H9 (cell line): ENCODE measurements at regions not wholly inside any gene's neighbourhood (a gene's known extent, or its start where the extent isn't known, plus 50 kb on each side); places are given as distances from the start of the nearest gene placed in this dataset.

Experiments
- DNase-seq: peaks from one replicate; pipeline ENCODE4 v3.0.0-alpha.2; 2017
- H2AFZ ChIP-seq: one replicate; pipeline ENCODE4 v1.6.1; 2013; ENCODE audit warnings: mild to moderate bottlenecking, low read length, control low read depth, moderate library complexity
- H2AK5ac ChIP-seq: 2 replicates; pipeline ENCODE4 v1.6.1; 2013; ENCODE audit warnings: low read length, control low read depth, mixed read lengths; ENCODE audit not compliant: insufficient read length
- H2BK120ac ChIP-seq: one replicate; pipeline ENCODE4 v1.6.1; 2013; ENCODE audit warnings: low read depth, mild to moderate bottlenecking, low read length, control low read depth, inconsistent platforms; ENCODE audit not compliant: poor library complexity, severe bottlenecking
- H2BK12ac ChIP-seq: 2 replicates; pipeline ENCODE4 v1.6.1; 2013; ENCODE audit warnings: low read length, control low read depth, mixed read lengths, low read depth; ENCODE audit not compliant: insufficient read length
- H2BK15ac ChIP-seq: 2 replicates; pipeline ENCODE4 v1.6.1; 2013; ENCODE audit warnings: low read depth, low read length, control low read depth
- H2BK20ac ChIP-seq: one replicate; pipeline ENCODE4 v1.6.1; 2013; ENCODE audit warnings: low read depth, mild to moderate bottlenecking, low read length, control low read depth, inconsistent platforms; ENCODE audit not compliant: poor library complexity, severe bottlenecking
- H2BK5ac ChIP-seq: 2 replicates; pipeline ENCODE4 v1.6.1; 2013; ENCODE audit warnings: low read length, control low read depth, mixed read lengths; ENCODE audit not compliant: insufficient read length
- H3K14ac ChIP-seq: 2 replicates; pipeline ENCODE4 v1.6.1; 2013; ENCODE audit warnings: low read length, control low read depth; ENCODE audit not compliant: insufficient read depth
- H3K18ac ChIP-seq: 2 replicates; pipeline ENCODE4 v1.6.1; 2013; ENCODE audit warnings: low read depth, mild to moderate bottlenecking, mixed read lengths, low read length, control low read depth; ENCODE audit not compliant: insufficient read length
- H3K23ac ChIP-seq: 2 replicates; pipeline ENCODE4 v1.6.1; 2013; ENCODE audit warnings: low read length, control low read depth, mixed read lengths, low read depth; ENCODE audit not compliant: insufficient read length
- H3K23me2 ChIP-seq: 2 replicates; pipeline ENCODE4 v1.6.1; 2013; ENCODE audit warnings: low read depth, mild to moderate bottlenecking, mixed read lengths, low read length, control low read depth; ENCODE audit not compliant: insufficient read length, poor library complexity, severe bottlenecking
- H3K27ac ChIP-seq: 2 replicates; pipeline ENCODE4 v1.5.1; 2013; ENCODE audit warnings: low read length, control low read depth, mixed read lengths, low read depth; ENCODE audit not compliant: insufficient read length
- H3K27me3 ChIP-seq: 2 replicates; pipeline ENCODE4 v1.6.1; 2013; ENCODE audit warnings: low read length, control low read depth, inconsistent platforms; ENCODE audit not compliant: insufficient read depth
- H3K4ac ChIP-seq: 2 replicates; pipeline ENCODE4 v1.6.1; 2013; ENCODE audit warnings: low read depth, mild to moderate bottlenecking, control low read depth, inconsistent platforms, low read length, moderate library complexity
- H3K4me1 ChIP-seq: 2 replicates; pipeline ENCODE4 v1.6.1; 2013; ENCODE audit warnings: low read length, control low read depth, inconsistent platforms; ENCODE audit not compliant: insufficient read depth
- H3K4me2 ChIP-seq: 2 replicates; pipeline ENCODE4 v1.6.1; 2013; ENCODE audit warnings: low read length, control low read depth, mixed read lengths; ENCODE audit not compliant: insufficient read length, insufficient read depth
- H3K56ac ChIP-seq: 2 replicates; pipeline ENCODE4 v1.6.1; 2013; ENCODE audit warnings: low read depth, mild to moderate bottlenecking, mixed read lengths, low read length, control low read depth; ENCODE audit not compliant: insufficient read length
- H3K79me1 ChIP-seq: 2 replicates; pipeline ENCODE4 v1.6.1; 2013; ENCODE audit warnings: low read depth, mild to moderate bottlenecking, moderate library complexity, low read length, control low read depth, inconsistent platforms; ENCODE audit not compliant: insufficient read depth, poor library complexity, severe bottlenecking
- H3K79me2 ChIP-seq: 2 replicates; pipeline ENCODE4 v1.6.1; 2013; ENCODE audit warnings: low read length, control low read depth, inconsistent platforms; ENCODE audit not compliant: insufficient read depth
- H3K9ac ChIP-seq: 2 replicates; pipeline ENCODE4 v1.6.1; 2013; ENCODE audit warnings: low read length, control low read depth, mixed read lengths; ENCODE audit not compliant: insufficient read length; ENCODE audit errors: extremely low read depth
- H3K9me3 ChIP-seq: one replicate; pipeline ENCODE4 v1.6.1; 2013; ENCODE audit warnings: low read depth, low read length, inconsistent platforms; ENCODE audit not compliant: control insufficient read depth
- H3T11ph ChIP-seq: one replicate; pipeline ENCODE4 v1.6.1; 2013; ENCODE audit warnings: mild to moderate bottlenecking, low read length, control low read depth, inconsistent platforms
- H4K20me1 ChIP-seq: one replicate; pipeline ENCODE4 v1.6.1; 2013; ENCODE audit not compliant: control insufficient read depth, insufficient read length, insufficient read depth
- H4K5ac ChIP-seq: 2 replicates; pipeline ENCODE4 v1.6.1; 2013; ENCODE audit warnings: low read depth, mild to moderate bottlenecking, mixed read lengths, low read length, control low read depth; ENCODE audit not compliant: insufficient read length
- H4K8ac ChIP-seq: replicated peaks from 2 replicates; pipeline ENCODE4 v1.6.1; 2013; ENCODE audit warnings: low read length, control low read depth, mixed read lengths, low read depth; ENCODE audit not compliant: insufficient read length
- H4K91ac ChIP-seq: 2 replicates; pipeline ENCODE4 v1.6.1; 2013; ENCODE audit warnings: low read depth, mild to moderate bottlenecking, moderate library complexity, mixed read lengths, low read length, control low read depth; ENCODE audit not compliant: insufficient read length
- H3K27ac Mint-ChIP-seq, 3 experiments: 2 replicates in 2 of 3; 3 replicates in 1 of 3; pipeline ENCODE4 v1.8.0; 2020 to 2021; ENCODE audit warnings: mixed read lengths in 3 of 3, mild to moderate bottlenecking in 1 of 3, moderate library complexity in 1 of 3
- H3K27me3 Mint-ChIP-seq: 2 replicates; pipeline ENCODE4 v1.8.0; 2021; ENCODE audit warnings: low read depth, mild to moderate bottlenecking, moderate library complexity, mixed read lengths
- H3K36me3 Mint-ChIP-seq, 3 experiments: 2 replicates in 2 of 3; 3 replicates in 1 of 3; pipeline ENCODE4 v1.8.0; 2020 to 2021; ENCODE audit warnings: low read depth in 3 of 3, mixed read lengths in 3 of 3; ENCODE audit not compliant: insufficient read depth in 1 of 3
- H3K4me1 Mint-ChIP-seq, 2 experiments: 2 replicates each; pipeline ENCODE4 v1.8.0; 2020; ENCODE audit warnings: mixed read lengths in 2 of 2
- H3K4me3 Mint-ChIP-seq, 2 experiments: 2 replicates in 1 of 2; 3 replicates in 1 of 2; pipeline ENCODE4 v1.8.0; 2020 to 2021; ENCODE audit warnings: mild to moderate bottlenecking in 2 of 2, mixed read lengths in 2 of 2, moderate library complexity in 1 of 2
- H3K9me3 Mint-ChIP-seq, 2 experiments: 2 replicates in 1 of 2; 3 replicates in 1 of 2; pipeline ENCODE4 v1.8.0; 2020; ENCODE audit warnings: mild to moderate bottlenecking in 2 of 2, mixed read lengths in 2 of 2, moderate library complexity in 1 of 2
- CTCF ChIP-seq: fragments of 200-600 bp; sonication (generic); conservative IDR thresholded peaks from 3 replicates; pipeline ENCODE4 v1.8.0; 2021; ENCODE audit warnings: antibody characterized with exemption, mild to moderate bottlenecking
- WGBS: extraction: QIAGEN DNeasy Blood & Tissue Kit; methylation state at CpG from one replicate; pipeline ENCODE4 v1.1.7; 2013; ENCODE audit warnings: missing lambda C conversion rate, low lambda C conversion rate, mixed read lengths; ENCODE audit not compliant: insufficient read length; ENCODE audit errors: extremely low coverage; 5-methylcytosine and 5-hydroxymethylcytosine counted together

DNA sequence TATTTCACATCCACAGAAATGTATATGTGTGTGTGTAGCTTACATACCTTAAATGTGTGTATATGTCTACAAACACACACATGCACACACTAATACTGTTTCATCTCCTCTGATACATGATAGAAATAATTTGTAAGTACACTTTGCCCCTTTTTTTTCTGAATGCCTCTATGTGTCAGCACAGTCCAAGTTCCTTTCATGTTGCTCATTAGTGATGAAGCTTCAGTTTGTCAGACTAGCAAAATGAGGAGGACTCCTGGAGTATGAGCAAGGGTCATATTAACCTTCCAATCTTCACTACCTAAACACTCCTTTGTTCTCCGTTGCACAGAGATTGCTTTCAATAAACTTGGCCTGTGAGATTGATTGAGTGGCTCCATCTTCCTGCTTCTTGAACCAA lies 935.4 kb downstream of the MRPL39 start:
- H3K9me3 Mint-ChIP-seq, result peaks cover 23 to 58% of the 10 kb centered on the region in 2 experiments
- H2BK12ac ChIP-seq, result no peak overlapping the region
- no peak overlapping the region for H3K56ac ChIP-seq
- H2AFZ ChIP-seq, result no peak overlapping the region
- H4K20me1 ChIP-seq, result no peaks in the 10 kb centered on the region
- H2BK20ac ChIP-seq, result no peak overlapping the region
- no peaks in the 10 kb centered on the region for H3K4me1 Mint-ChIP-seq
- no peaks in the 10 kb centered on the region for H3K23me2 ChIP-seq
- no peak overlapping the region for H3K27ac ChIP-seq
- no peak overlapping the region for H3K18ac ChIP-seq
- H3K4me3 Mint-ChIP-seq, result no peak overlapping the region
- H3K79me1 ChIP-seq, result no peaks in the 10 kb centered on the region
- no peak overlapping the region for H2BK15ac ChIP-seq
- no peak overlapping the region for H2AK5ac ChIP-seq
- no peaks in the 10 kb centered on the region for H3K79me2 ChIP-seq
- no peak for TF ChIP-seq CTCF
- no peak overlapping the region for H3K27ac Mint-ChIP-seq
- no peak overlapping the region for H2BK120ac ChIP-seq
- no peak overlapping the region for H3T11ph ChIP-seq
- no peak overlapping the region for H3K9ac ChIP-seq
- no peaks in the 10 kb centered on the region for H3K27me3 Mint-ChIP-seq
- peaks cover 0 to 7% (median 0%) of the 10 kb centered on the region in 3 experiments; a peak in 2 of 7 replicates for H3K36me3 Mint-ChIP-seq
- no peak for DNase-seq
- no peak overlapping the region for H3K4ac ChIP-seq
- H3K4me2 ChIP-seq, result no peak overlapping the region
- no peak overlapping the region for H2BK5ac ChIP-seq
- H3K4me1 ChIP-seq, result no peaks in the 10 kb centered on the region
- H3K9me3 ChIP-seq, result no peaks in the 10 kb centered on the region
- no peak overlapping the region for H4K8ac ChIP-seq
- no peak overlapping the region for H4K5ac ChIP-seq
- H4K91ac ChIP-seq, result no peak overlapping the region
- WGBS, result no CpG with 5 or more reads among the region's 1 CpG
- no peaks in the 10 kb centered on the region; the same call in 1 of the 2 replicates for H3K27me3 ChIP-seq
- no peak overlapping the region for H3K14ac ChIP-seq
- H3K23ac ChIP-seq, result no peak overlapping the region
